Esophagus muscularis mucosa (tissue), 3 donors: ENCODE measurements at regions not wholly inside any gene's neighbourhood (a gene's known extent, or its start where the extent isn't known, plus 50 kb on each side); places are given as distances from the start of the nearest gene placed in this dataset.

Experiments used
- POLR2A ChIP-seq: fragments of 450-650 bp; IDR thresholded peaks from one replicate; pipeline ENCODE4 v1.6.1; 2017; ENCODE audit warnings: antibody characterized with exemption, moderate library complexity, mild to moderate bottlenecking, low read depth
- TF ChIP-seq, protein P1 (sequence below), 3 experiments: fragments of 200-600 bp in 2 of 3; fragments of 450-650 bp in 1 of 3; sonication (generic) in 2 of 3; IDR thresholded peaks; one replicate each; pipeline ENCODE4 v1.5.1; 2017 to 2019; ENCODE audit warnings: antibody characterized with exemption in 3 of 3, mild to moderate bottlenecking in 2 of 3, moderate library complexity in 1 of 3

DNA sequence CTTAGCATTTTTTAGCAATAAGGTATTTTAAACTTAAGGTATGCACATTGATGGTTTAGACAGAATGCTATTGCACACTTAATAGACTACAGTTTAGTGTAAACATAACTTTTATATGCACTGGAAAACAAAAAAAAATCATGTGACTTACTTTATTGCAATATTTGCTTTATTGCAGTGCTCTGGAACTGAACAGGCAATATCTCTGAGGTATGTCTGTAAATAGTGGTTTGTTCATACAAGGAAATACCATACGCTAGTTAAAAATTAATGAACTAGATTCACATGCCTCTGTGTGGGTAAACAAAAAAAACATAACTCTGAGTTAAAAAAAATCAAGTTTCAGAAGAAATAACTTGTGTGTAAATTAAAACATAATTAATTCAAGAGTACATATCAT is 479.0 kb upstream of the MKI67 start:
- TF ChIP-seq, protein P1, sequence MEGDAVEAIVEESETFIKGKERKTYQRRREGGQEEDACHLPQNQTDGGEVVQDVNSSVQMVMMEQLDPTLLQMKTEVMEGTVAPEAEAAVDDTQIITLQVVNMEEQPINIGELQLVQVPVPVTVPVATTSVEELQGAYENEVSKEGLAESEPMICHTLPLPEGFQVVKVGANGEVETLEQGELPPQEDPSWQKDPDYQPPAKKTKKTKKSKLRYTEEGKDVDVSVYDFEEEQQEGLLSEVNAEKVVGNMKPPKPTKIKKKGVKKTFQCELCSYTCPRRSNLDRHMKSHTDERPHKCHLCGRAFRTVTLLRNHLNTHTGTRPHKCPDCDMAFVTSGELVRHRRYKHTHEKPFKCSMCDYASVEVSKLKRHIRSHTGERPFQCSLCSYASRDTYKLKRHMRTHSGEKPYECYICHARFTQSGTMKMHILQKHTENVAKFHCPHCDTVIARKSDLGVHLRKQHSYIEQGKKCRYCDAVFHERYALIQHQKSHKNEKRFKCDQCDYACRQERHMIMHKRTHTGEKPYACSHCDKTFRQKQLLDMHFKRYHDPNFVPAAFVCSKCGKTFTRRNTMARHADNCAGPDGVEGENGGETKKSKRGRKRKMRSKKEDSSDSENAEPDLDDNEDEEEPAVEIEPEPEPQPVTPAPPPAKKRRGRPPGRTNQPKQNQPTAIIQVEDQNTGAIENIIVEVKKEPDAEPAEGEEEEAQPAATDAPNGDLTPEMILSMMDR (IDR thresholded peaks at IDR 0.05) = no peak
- TF ChIP-seq POLR2A = no peak
